Amniotic epithelial cell (primary cell): ENCODE measurements at regions not wholly inside any gene's neighbourhood (a gene's known extent, or its start where the extent isn't known, plus 50 kb on each side); places are given as distances from the start of the nearest gene placed in this dataset.

Experiments used
- DNase-seq: peaks from one replicate; pipeline ENCODE4 v3.0.0-alpha.2; 2010; ENCODE audit warnings: low read depth

- no peak for DNase-seq
Measured at GRCh38 chr2:226383461-226383860, 416.2 kb downstream of the IRS1 start.

GRCh38 chr2:226380679-226381078 lies 418.9 kb downstream of the IRS1 start:
- DNase-seq: no peak

GRCh38 chr2:226378753-226379705 lies 420.6 kb downstream of the IRS1 start:
- DNase-seq: peak; percentile 46

GRCh38 chr2:226376516-226377180 lies 423.0 kb downstream of the IRS1 start:
- DNase-seq: no peak

- no peak for DNase-seq
Measured at GRCh38 chr2:226366920-226367319, 432.7 kb downstream of the IRS1 start.

GRCh38 chr2:226364217-226364616 lies 435.4 kb downstream of the IRS1 start:
- no peak for DNase-seq

GRCh38 chr2:226362980-226363379 lies 436.6 kb downstream of the IRS1 start:
- DNase-seq: peak; percentile 66

- DNase-seq: no peak
Measured at GRCh38 chr2:226360658-226361057, 439.0 kb downstream of the IRS1 start.

- DNase-seq: no peak
Measured at GRCh38 chr2:226358688-226359087, 440.9 kb downstream of the IRS1 start.

GRCh38 chr2:226357816-226358215 lies 441.8 kb downstream of the IRS1 start:
- no peak for DNase-seq

GRCh38 chr2:226355600-226355999 lies 444.0 kb downstream of the IRS1 start:
- DNase-seq: no peak

GRCh38 chr2:226354434-226354833 lies 445.2 kb downstream of the IRS1 start:
- peak; percentile 42 for DNase-seq

GRCh38 chr2:226352941-226353560 lies 446.6 kb downstream of the IRS1 start:
- DNase-seq: no peak

GRCh38 chr2:226351711-226352110 lies 447.9 kb downstream of the IRS1 start:
- DNase-seq: no peak

GRCh38 chr2:226339616-226340015 lies 460.0 kb downstream of the IRS1 start:
- DNase-seq: no peak

GRCh38 chr2:226338825-226339224 lies 460.8 kb downstream of the IRS1 start:
- DNase-seq: no peak

- peak; percentile 99 for DNase-seq
Measured at GRCh38 chr2:226337941-226338600, 461.5 kb downstream of the IRS1 start.

GRCh38 chr2:226336283-226336682 lies 463.3 kb downstream of the IRS1 start:
- no peak for DNase-seq

GRCh38 chr2:226334981-226335720 lies 464.5 kb downstream of the IRS1 start:
- peak; percentile 63 for DNase-seq

GRCh38 chr2:226333388-226333787 lies 466.2 kb downstream of the IRS1 start:
- DNase-seq: no peak

- peak; percentile 20 for DNase-seq
Measured at GRCh38 chr2:226330206-226330605, 469.4 kb downstream of the IRS1 start.

GRCh38 chr2:226329180-226329579 lies 470.4 kb downstream of the IRS1 start:
- no peak for DNase-seq
